Neuronal stem cell (in vitro differentiated cells): ENCODE measurements at regions not wholly inside any gene's neighbourhood (a gene's known extent, or its start where the extent isn't known, plus 50 kb on each side); places are given as distances from the start of the nearest gene placed in this dataset.

ENCODE experiments used
- DNase-seq: peaks from one replicate; pipeline ENCODE4 v3.0.0-alpha.2; 2013; ENCODE audit warnings: low spot score
- H2AFZ ChIP-seq: one replicate; pipeline ENCODE4 v1.6.1; 2013; ENCODE audit warnings: mild to moderate bottlenecking, low read length, inconsistent platforms
- H2AK5ac ChIP-seq: 2 replicates; pipeline ENCODE4 v1.6.1; 2013; ENCODE audit warnings: low read depth, mild to moderate bottlenecking, inconsistent platforms, low read length, moderate library complexity, mixed read lengths
- H2BK120ac ChIP-seq: 2 replicates; pipeline ENCODE4 v1.6.1; 2013; ENCODE audit warnings: low read depth, mild to moderate bottlenecking, inconsistent platforms, low read length, moderate library complexity, mixed read lengths
- H2BK12ac ChIP-seq: one replicate; pipeline ENCODE4 v1.6.1; 2013; ENCODE audit warnings: low read length, inconsistent platforms
- H2BK15ac ChIP-seq: 2 replicates; pipeline ENCODE4 v1.6.1; 2013; ENCODE audit warnings: mild to moderate bottlenecking, low read length, inconsistent platforms, mixed read lengths
- H2BK5ac ChIP-seq: one replicate; pipeline ENCODE4 v1.6.1; 2013; ENCODE audit warnings: inconsistent platforms, mild to moderate bottlenecking, low read length, moderate library complexity
- H3K14ac ChIP-seq: one replicate; pipeline ENCODE4 v1.6.1; 2013; ENCODE audit warnings: low read length, inconsistent platforms
- H3K18ac ChIP-seq: 2 replicates; pipeline ENCODE4 v1.6.1; 2013; ENCODE audit warnings: low read length, inconsistent platforms
- H3K23ac ChIP-seq: 2 replicates; pipeline ENCODE4 v1.6.1; 2013; ENCODE audit warnings: low read depth, mild to moderate bottlenecking, mixed read lengths, low read length, inconsistent platforms; ENCODE audit not compliant: poor library complexity
- H3K27ac ChIP-seq: replicated peaks from 3 replicates; pipeline ENCODE4 v1.5.1; 2013; ENCODE audit warnings: low read length, inconsistent platforms
- H3K27me3 ChIP-seq, 3 experiments: 2 replicates each; pipeline ENCODE4 v1.6.1; 2013; ENCODE audit warnings: low read length in 3 of 3, mild to moderate bottlenecking in 2 of 3, inconsistent platforms in 1 of 3, low read depth in 1 of 3, mixed read lengths in 1 of 3, moderate library complexity in 1 of 3; ENCODE audit not compliant: control insufficient read depth in 3 of 3, insufficient read depth in 3 of 3
- H3K36me3 ChIP-seq, 2 donors: replicated peaks in 1 of 2; 2 replicates each; pipeline ENCODE4 v1.6.1; 2013; ENCODE audit warnings: low read length in 2 of 2; ENCODE audit not compliant: control insufficient read depth in 2 of 2, insufficient read depth in 2 of 2
- H3K4ac ChIP-seq: 2 replicates; pipeline ENCODE4 v1.6.1; 2013; ENCODE audit warnings: inconsistent platforms, mild to moderate bottlenecking, low read length, moderate library complexity
- H3K4me1 ChIP-seq, 2 donors: 1 replicate in 1 of 2; 2 replicates in 1 of 2; pipeline ENCODE4 v1.6.1; 2013; ENCODE audit warnings: low read length in 2 of 2, low read depth in 1 of 2; ENCODE audit not compliant: control insufficient read depth in 2 of 2, insufficient read depth in 1 of 2
- H3K4me2 ChIP-seq: one replicate; pipeline ENCODE4 v1.6.1; 2013; ENCODE audit warnings: mild to moderate bottlenecking, low read length, inconsistent platforms; ENCODE audit not compliant: insufficient read depth, poor library complexity, severe bottlenecking
- H3K4me3 ChIP-seq, 2 donors: 2 replicates each; pipeline ENCODE4 v1.5.1; 2013; ENCODE audit warnings: low read length in 2 of 2, mild to moderate bottlenecking in 2 of 2, inconsistent platforms in 1 of 2, moderate library complexity in 1 of 2
- H3K79me1 ChIP-seq: one replicate; pipeline ENCODE4 v1.6.1; 2013; ENCODE audit warnings: low read depth, mild to moderate bottlenecking, inconsistent platforms, low read length, moderate library complexity
- H3K9ac ChIP-seq: one replicate; pipeline ENCODE4 v1.6.1; 2013; ENCODE audit warnings: mild to moderate bottlenecking, low read depth, low read length, inconsistent platforms; ENCODE audit not compliant: poor library complexity
- H3K9me3 ChIP-seq, 2 donors: replicated peaks in 1 of 2; 2 replicates each; pipeline versions ENCODE3 to v1.6.1; 2013; ENCODE audit warnings: low read length in 2 of 2, mild to moderate bottlenecking in 2 of 2, inconsistent platforms in 1 of 2, low read depth in 1 of 2, mixed read lengths in 1 of 2, moderate library complexity in 1 of 2; ENCODE audit not compliant: control insufficient read depth in 2 of 2, insufficient read depth in 1 of 2
- H4K8ac ChIP-seq: one replicate; pipeline ENCODE4 v1.6.1; 2013; ENCODE audit warnings: low read depth, mild to moderate bottlenecking, inconsistent platforms, low read length, moderate library complexity
- H4K91ac ChIP-seq: one replicate; pipeline ENCODE4 v1.6.1; 2013; ENCODE audit warnings: low read length, low read depth, mild to moderate bottlenecking, inconsistent platforms; ENCODE audit not compliant: poor library complexity
- WGBS, 2 donors: extraction: QIAGEN DNeasy Blood & Tissue Kit; methylation state at CpG; one replicate each; pipeline ENCODE4 v1.1.7; 2013; ENCODE audit warnings: missing lambda C conversion rate in 2 of 2, mixed read lengths in 1 of 2; ENCODE audit not compliant: insufficient read length in 2 of 2, insufficient replicate concordance in 1 of 2; ENCODE audit errors: extremely low coverage in 2 of 2; 5-methylcytosine and 5-hydroxymethylcytosine counted together

GRCh38 chr10:4303045-4303444 lies 518.0 kb upstream of the KLF6 start:
- Histone ChIP-seq H3K4me3 (peak overlapping the region in 1 of 2 donors; percentile 55), H3K4me1 (no peaks in the 10 kb centered on the region), H4K91ac (no peak overlapping the region), H2BK5ac (no peak overlapping the region), H2AFZ (no peak overlapping the region), H3K9ac (no peak overlapping the region), H3K27me3 (no peaks in the 10 kb centered on the region), H2BK12ac (no peak overlapping the region), H3K36me3 (no peaks in the 10 kb centered on the region), H2BK15ac (no peak overlapping the region), H4K8ac (no peak overlapping the region), H3K14ac (no peak overlapping the region), H3K9me3 (no peaks in the 10 kb centered on the region), H2AK5ac (no peak overlapping the region), H3K18ac (peak overlapping the region; percentile 36), H3K23ac (no peak overlapping the region), H2BK120ac (no peak overlapping the region), H3K27ac (no peak overlapping the region), H3K4me2 (peak overlapping the region; percentile 11), H3K4ac (no peak overlapping the region), H3K79me1 (no peaks in the 10 kb centered on the region)
- DNase-seq: no peak
- no CpG with 5 or more reads among the region's 5 CpGs for WGBS, 2 donors

- Histone ChIP-seq H3K18ac (no peak overlapping the region), H3K27ac (no peak overlapping the region), H3K4ac (no peak overlapping the region), H3K14ac (no peak overlapping the region), H3K9me3 (no peaks in the 10 kb centered on the region), H3K4me1 (peaks cover 0 to under 1% of the 10 kb centered on the region in 2 donors), H3K79me1 (no peaks in the 10 kb centered on the region), H2BK5ac (no peak overlapping the region), H3K9ac (no peak overlapping the region), H2AFZ (no peak overlapping the region), H2BK15ac (no peak overlapping the region), H2BK120ac (no peak overlapping the region), H2AK5ac (no peak overlapping the region), H3K4me2 (no peak overlapping the region), H3K27me3 (no peaks in the 10 kb centered on the region), H3K23ac (no peak overlapping the region), H3K36me3 (no peaks in the 10 kb centered on the region), H2BK12ac (no peak overlapping the region), H4K8ac (no peak overlapping the region), H4K91ac (no peak overlapping the region), H3K4me3 (no peak overlapping the region)
- WGBS, 2 donors: no CpG with 5 or more reads among the region's 6 CpGs
- no peak for DNase-seq
These were observed 516.5 kb upstream of the KLF6 start for GRCh38 chr10:4301291-4302045.

- Histone ChIP-seq H3K4me1 (peaks cover 3 to 5% of the 10 kb centered on the region in 2 donors), H4K91ac (no peak overlapping the region), H3K9ac (no peak overlapping the region), H3K79me1 (no peaks in the 10 kb centered on the region), H3K4me2 (no peak overlapping the region), H3K27ac (no peak overlapping the region), H3K4me3 (no peak overlapping the region), H2BK15ac (no peak overlapping the region), H2BK5ac (no peak overlapping the region), H3K9me3 (no peaks in the 10 kb centered on the region), H2AFZ (no peak overlapping the region), H3K14ac (no peak overlapping the region), H3K27me3 (no peaks in the 10 kb centered on the region), H3K18ac (no peak overlapping the region), H4K8ac (no peak overlapping the region), H3K36me3 (no peaks in the 10 kb centered on the region), H2AK5ac (no peak overlapping the region), H2BK12ac (no peak overlapping the region), H3K4ac (no peak overlapping the region), H3K23ac (no peak overlapping the region), H2BK120ac (no peak overlapping the region)
- 100% methylated on average over 1 of the region's 5 CpGs; no CpG with 5 or more reads in 1 of the 2 donors for WGBS, 2 donors
- peak; percentile 20 for DNase-seq
These were observed 511.2 kb upstream of the KLF6 start for GRCh38 chr10:4296161-4296560.

- no peak overlapping the region for H4K8ac ChIP-seq
- H4K91ac ChIP-seq: peak overlapping the region; percentile 95
- no peak for DNase-seq
- H3K9me3 ChIP-seq: no peaks in the 10 kb centered on the region
- H2BK15ac ChIP-seq: no peak overlapping the region
- no peaks in the 10 kb centered on the region for H3K36me3 ChIP-seq
- no peak overlapping the region for H3K23ac ChIP-seq
- no peak overlapping the region for H3K18ac ChIP-seq
- no peak overlapping the region for H3K4ac ChIP-seq
- H3K14ac ChIP-seq: peak overlapping the region; percentile 100
- no peak overlapping the region for H3K4me2 ChIP-seq
- peak overlapping the region; percentile 60 for H3K9ac ChIP-seq
- WGBS, 2 donors: no CpG with 5 or more reads among the region's 16 CpGs
- no peak overlapping the region for H2AK5ac ChIP-seq
- H2BK5ac ChIP-seq: no peak overlapping the region
- H2AFZ ChIP-seq: no peak overlapping the region
- H2BK12ac ChIP-seq: no peak overlapping the region
- H3K27ac ChIP-seq: no peak overlapping the region
- H2BK120ac ChIP-seq: no peak overlapping the region
- H3K4me3 ChIP-seq: peak overlapping the region in 1 of 2 donors; percentile 23
- no peaks in the 10 kb centered on the region for H3K79me1 ChIP-seq
- H3K27me3 ChIP-seq: no peaks in the 10 kb centered on the region
- H3K4me1 ChIP-seq: peaks cover 3 to 5% of the 10 kb centered on the region in 2 donors
These were observed 510.2 kb upstream of the KLF6 start for GRCh38 chr10:4294996-4295792.
